ENCODE measurements at regions not wholly inside any gene's neighbourhood (a gene's known extent, or its start where the extent isn't known, plus 50 kb on each side); places are given as distances from the start of the nearest gene placed in this dataset.

DNA sequence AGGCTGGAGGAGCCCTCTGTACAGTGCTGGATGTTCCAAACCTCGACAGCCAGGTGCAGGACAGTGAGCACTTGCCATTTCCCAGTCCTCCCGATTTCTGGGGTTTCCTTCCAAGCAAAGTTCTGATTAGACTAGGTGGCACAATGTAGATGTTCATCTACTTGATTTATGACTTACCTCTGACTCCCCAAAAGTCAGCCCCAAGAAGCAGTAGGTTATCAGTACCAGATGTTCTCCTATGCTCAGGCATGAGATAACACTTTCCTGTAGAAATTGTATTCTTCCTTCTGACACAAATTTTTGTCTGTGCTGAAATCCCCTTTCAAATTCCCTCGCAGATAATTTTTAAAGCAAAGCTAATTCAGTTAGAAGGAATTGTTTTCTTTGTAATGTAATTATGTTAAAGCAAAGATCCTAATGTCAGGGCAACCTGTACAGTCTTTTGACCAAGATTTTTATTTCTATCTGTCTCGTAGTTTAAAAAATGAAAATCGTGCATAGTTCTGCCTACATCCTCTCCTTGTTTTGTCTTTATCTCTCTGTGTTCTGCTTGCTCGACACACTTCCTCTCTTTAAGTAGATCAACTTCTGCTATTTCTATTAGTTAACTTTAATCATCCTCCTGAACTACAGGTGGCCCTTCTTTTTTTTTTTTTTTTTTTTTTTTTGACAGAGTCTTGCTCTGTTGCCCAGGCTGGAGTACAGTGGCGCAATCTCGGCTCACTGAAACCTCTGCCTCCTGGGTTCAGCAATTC lies 102.4 kb upstream of the PJA2 start:
- TF ChIP-seq, protein P1, sequence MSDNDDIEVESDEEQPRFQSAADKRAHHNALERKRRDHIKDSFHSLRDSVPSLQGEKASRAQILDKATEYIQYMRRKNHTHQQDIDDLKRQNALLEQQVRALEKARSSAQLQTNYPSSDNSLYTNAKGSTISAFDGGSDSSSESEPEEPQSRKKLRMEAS (IDR thresholded peaks at IDR 0.05), result no peak
- TF ChIP-seq FOSL1 (IDR thresholded peaks at IDR 0.05; ENCODE audit: low read depth), result no peak
- no peak for TF ChIP-seq YY1 (IDR thresholded peaks at IDR 0.05; ENCODE audit: extremely low read depth, insufficient replicate concordance, low read depth, low read length)
- TF ChIP-seq, protein P2, sequence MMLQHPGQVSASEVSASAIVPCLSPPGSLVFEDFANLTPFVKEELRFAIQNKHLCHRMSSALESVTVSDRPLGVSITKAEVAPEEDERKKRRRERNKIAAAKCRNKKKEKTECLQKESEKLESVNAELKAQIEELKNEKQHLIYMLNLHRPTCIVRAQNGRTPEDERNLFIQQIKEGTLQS (IDR thresholded peaks at IDR 0.05), result no peak

DNA sequence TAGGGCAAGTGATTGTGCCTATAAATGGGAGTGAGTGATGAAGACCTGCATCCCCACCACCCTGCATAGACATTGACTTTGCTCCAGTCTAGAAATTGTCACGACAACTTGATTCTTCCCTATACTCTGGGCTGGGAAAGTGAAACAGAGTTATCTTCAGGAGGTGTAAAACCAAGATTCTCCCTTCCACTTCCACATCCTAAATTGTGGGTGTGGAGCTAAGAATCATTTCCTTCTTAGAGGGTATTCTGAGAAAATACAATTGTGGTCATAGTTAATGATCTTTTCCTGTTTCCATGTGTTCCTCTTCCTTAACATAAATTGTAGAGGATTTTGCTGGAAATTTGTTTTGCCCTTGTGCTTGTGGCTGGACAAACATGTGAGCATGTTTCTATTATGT lies 96.8 kb upstream of the PJA2 start:
- Histone ChIP-seq H3K9me2 (ENCODE audit: insufficient read depth) (no peaks in the 10 kb centered on the region), H3K9ac (ENCODE audit: low read length) (no peak overlapping the region), H3K9me3 (ENCODE audit: control insufficient read depth in 1 of 2, insufficient read depth in 1 of 2, low read depth in 1 of 2, low read length in 2 of 2) (no peaks in the 10 kb centered on the region), H3K4me2 (ENCODE audit: low read length) (no peak overlapping the region), H3K4me1 (ENCODE audit: control insufficient read depth in 1 of 2, insufficient read depth in 2 of 2, low read length in 2 of 2) (no peaks in the 10 kb centered on the region), H4K20me1 (ENCODE audit: insufficient read depth) (no peaks in the 10 kb centered on the region), H3K36me3 (ENCODE audit: control insufficient read depth in 1 of 2, insufficient read depth in 2 of 2, low read length in 2 of 2) (no peaks in the 10 kb centered on the region), H2AFZ (ENCODE audit: low read depth, low read length, poor library complexity, severe bottlenecking) (no peak overlapping the region), H3K4me3 (replicated peaks in 1 of 2; ENCODE audit: low read depth in 1 of 2, low read length in 2 of 2) (no peak overlapping the region), H3K79me2 (ENCODE audit: insufficient read depth, low read length) (no peaks in the 10 kb centered on the region), H3K27me3 (ENCODE audit: insufficient read depth, low read length) (no peaks in the 10 kb centered on the region), H3K27ac (ENCODE audit: low read depth, low read length) (no peak overlapping the region)
- TF ChIP-seq EZH2 (IDR thresholded peaks at IDR 0.05) (no peak), RAD21 (IDR thresholded peaks at IDR 0.05; ENCODE audit: low read depth) (no peak)
- no peak for ATAC-seq
- no TSS peak for BruUV-seq (replicated peaks)
- POLR2A ChIA-PET, result no interaction called here
- CTCF ChIA-PET, result no interaction called here
- no peak for DNase-seq (ENCODE audit: low read depth, low spot score)
- intact Hi-C loops (cut with micrococcal nuclease), result no loop called here
- RAD21 ChIA-PET (ENCODE audit: low non-redundant PET in 1 of 2, low total read pairs in 2 of 2, uncharacterized antibody in 2 of 2, unreplicated experiment in 2 of 2), result no interaction called here

More for the DNA sequence above, 102.4 kb upstream of the PJA2 start:
- no peak overlapping the region for H3K9ac ChIP-seq (ENCODE audit: low read length)
- H3K4me2 ChIP-seq (ENCODE audit: low read length), result no peak overlapping the region
- H3K4me3 ChIP-seq (replicated peaks in 1 of 2; ENCODE audit: low read depth in 1 of 2, low read length in 2 of 2), result no peak overlapping the region
- BruUV-seq (replicated peaks), result no TSS peak
- H3K27ac ChIP-seq (ENCODE audit: low read depth, low read length), result no peak overlapping the region
- DNase-seq (ENCODE audit: low read depth, low spot score) (no peak), ATAC-seq (no peak)
- intact Hi-C loops (cut with micrococcal nuclease), result no loop called here
- no peaks in the 10 kb centered on the region for H3K36me3 ChIP-seq (ENCODE audit: control insufficient read depth in 1 of 2, insufficient read depth in 2 of 2, low read length in 2 of 2)
- ChIA-PET CTCF (no interaction called here), RAD21 (ENCODE audit: low non-redundant PET in 1 of 2, low total read pairs in 2 of 2, uncharacterized antibody in 2 of 2, unreplicated experiment in 2 of 2) (no interaction called here), POLR2A (no interaction called here)
- H3K9me3 ChIP-seq (ENCODE audit: control insufficient read depth in 1 of 2, insufficient read depth in 1 of 2, low read depth in 1 of 2, low read length in 2 of 2), result no peaks in the 10 kb centered on the region
- H3K4me1 ChIP-seq (ENCODE audit: control insufficient read depth in 1 of 2, insufficient read depth in 2 of 2, low read length in 2 of 2), result no peaks in the 10 kb centered on the region
- no peaks in the 10 kb centered on the region for H4K20me1 ChIP-seq (ENCODE audit: insufficient read depth)
- H3K27me3 ChIP-seq (ENCODE audit: insufficient read depth, low read length), result no peaks in the 10 kb centered on the region
- H3K9me2 ChIP-seq (ENCODE audit: insufficient read depth), result no peaks in the 10 kb centered on the region
- no peak overlapping the region for H2AFZ ChIP-seq (ENCODE audit: low read depth, low read length, poor library complexity, severe bottlenecking)
- H3K79me2 ChIP-seq (ENCODE audit: insufficient read depth, low read length), result no peaks in the 10 kb centered on the region

Measured in HCT116 (cell line).